Uterus (tissue), 2 donors: ENCODE measurements at regions not wholly inside any gene's neighbourhood (a gene's known extent, or its start where the extent isn't known, plus 50 kb on each side); places are given as distances from the start of the nearest gene placed in this dataset.

Experiments
- CTCF ChIP-seq, 4 experiments: fragments of 200-600 bp in 2 of 4; fragments of 450-650 bp in 2 of 4; sonication (generic) in 2 of 4; IDR thresholded peaks; one replicate each; pipeline ENCODE4 v1.5.1; 2016 to 2019; ENCODE audit warnings: antibody characterized with exemption in 4 of 4, mild to moderate bottlenecking in 2 of 4, moderate library complexity in 1 of 4
- POLR2A ChIP-seq, 2 donors: fragments of 450-650 bp; IDR thresholded peaks; one replicate each; pipeline ENCODE4 v1.6.1; 2016; ENCODE audit warnings: antibody characterized with exemption in 2 of 2, mild to moderate bottlenecking in 1 of 2, moderate library complexity in 1 of 2

DNA sequence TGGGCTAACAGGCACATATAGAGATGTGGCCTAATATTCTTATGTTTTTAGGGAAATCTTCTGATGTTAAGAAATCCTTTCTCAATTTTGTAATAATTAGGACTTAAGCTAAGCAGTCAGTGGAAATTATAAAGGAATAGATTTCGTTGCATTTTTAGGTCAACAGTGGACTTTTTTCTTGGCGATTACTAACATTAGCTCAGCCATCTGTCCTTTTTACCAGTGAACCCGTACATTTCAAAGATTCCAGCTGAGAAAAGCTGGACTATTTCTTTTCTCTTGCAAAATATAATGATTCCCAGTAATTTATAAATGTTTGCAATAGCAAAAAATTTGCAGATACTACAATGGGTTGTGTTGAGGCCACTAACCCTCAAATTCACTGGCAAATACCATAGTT lies 54.9 kb upstream of the CA10 start:
- TF ChIP-seq CTCF (IDR thresholded peaks at IDR 0.05) (no peak), POLR2A (IDR thresholded peaks at IDR 0.05) (no peak)
